ENCODE measurements at regions not wholly inside any gene's neighbourhood (a gene's known extent, or its start where the extent isn't known, plus 50 kb on each side); places are given as distances from the start of the nearest gene placed in this dataset.

DNA sequence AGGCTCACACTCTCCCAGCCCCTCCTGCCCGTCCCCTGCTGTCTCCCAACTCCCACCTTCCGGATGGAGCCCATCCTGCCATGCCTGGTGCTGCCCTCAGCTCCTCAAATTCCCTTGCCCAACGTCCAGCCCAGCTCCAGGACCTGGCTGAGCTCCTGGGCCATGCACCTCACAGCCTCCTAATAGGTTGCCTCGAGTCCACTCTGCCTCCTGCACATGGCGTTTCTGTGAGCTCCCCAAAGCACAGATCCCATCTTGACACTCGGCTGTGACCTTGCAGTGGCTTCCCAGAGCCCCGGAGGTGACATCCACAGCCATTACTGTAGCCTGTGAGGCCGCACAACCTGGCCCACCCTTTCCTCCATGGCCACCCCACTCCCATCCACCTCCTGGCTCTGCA lies 191.9 kb upstream of the SALL3 start:
- Histone ChIP-seq H3K27me3 (ENCODE audit: insufficient read depth, low read depth, low read length) (no peaks in the 10 kb centered on the region), H4K20me1 (ENCODE audit: insufficient read depth) (no peaks in the 10 kb centered on the region), H3K9me2 (ENCODE audit: insufficient read depth, low read length) (no peaks in the 10 kb centered on the region), H3F3A (ENCODE audit: insufficient read depth, low read length, poor library complexity, severe bottlenecking) (no peaks in the 10 kb centered on the region), H3K9me3 (ENCODE audit: low read length) (no peaks in the 10 kb centered on the region), H2AFZ (ENCODE audit: low read depth, low read length) (no peak overlapping the region), H3K79me2 (replicated peaks; ENCODE audit: insufficient read depth, low read length) (no peaks in the 10 kb centered on the region), H3K9ac (ENCODE audit: low read length) (no peak overlapping the region), H3K27ac (ENCODE audit: low read length) (no peak overlapping the region), H3K4me2 (ENCODE audit: low read length) (no peak overlapping the region), H3K36me3 (ENCODE audit: insufficient read depth, low read length) (no peaks in the 10 kb centered on the region), H3K4me3 (ENCODE audit: low read length) (no peak overlapping the region)
- TF ChIP-seq, protein P1, sequence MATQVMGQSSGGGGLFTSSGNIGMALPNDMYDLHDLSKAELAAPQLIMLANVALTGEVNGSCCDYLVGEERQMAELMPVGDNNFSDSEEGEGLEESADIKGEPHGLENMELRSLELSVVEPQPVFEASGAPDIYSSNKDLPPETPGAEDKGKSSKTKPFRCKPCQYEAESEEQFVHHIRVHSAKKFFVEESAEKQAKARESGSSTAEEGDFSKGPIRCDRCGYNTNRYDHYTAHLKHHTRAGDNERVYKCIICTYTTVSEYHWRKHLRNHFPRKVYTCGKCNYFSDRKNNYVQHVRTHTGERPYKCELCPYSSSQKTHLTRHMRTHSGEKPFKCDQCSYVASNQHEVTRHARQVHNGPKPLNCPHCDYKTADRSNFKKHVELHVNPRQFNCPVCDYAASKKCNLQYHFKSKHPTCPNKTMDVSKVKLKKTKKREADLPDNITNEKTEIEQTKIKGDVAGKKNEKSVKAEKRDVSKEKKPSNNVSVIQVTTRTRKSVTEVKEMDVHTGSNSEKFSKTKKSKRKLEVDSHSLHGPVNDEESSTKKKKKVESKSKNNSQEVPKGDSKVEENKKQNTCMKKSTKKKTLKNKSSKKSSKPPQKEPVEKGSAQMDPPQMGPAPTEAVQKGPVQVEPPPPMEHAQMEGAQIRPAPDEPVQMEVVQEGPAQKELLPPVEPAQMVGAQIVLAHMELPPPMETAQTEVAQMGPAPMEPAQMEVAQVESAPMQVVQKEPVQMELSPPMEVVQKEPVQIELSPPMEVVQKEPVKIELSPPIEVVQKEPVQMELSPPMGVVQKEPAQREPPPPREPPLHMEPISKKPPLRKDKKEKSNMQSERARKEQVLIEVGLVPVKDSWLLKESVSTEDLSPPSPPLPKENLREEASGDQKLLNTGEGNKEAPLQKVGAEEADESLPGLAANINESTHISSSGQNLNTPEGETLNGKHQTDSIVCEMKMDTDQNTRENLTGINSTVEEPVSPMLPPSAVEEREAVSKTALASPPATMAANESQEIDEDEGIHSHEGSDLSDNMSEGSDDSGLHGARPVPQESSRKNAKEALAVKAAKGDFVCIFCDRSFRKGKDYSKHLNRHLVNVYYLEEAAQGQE (IDR thresholded peaks at IDR 0.05; ENCODE audit: borderline replicate concordance), result no peak
- TF ChIP-seq SMC3 (conservative IDR thresholded peaks at IDR 0.05; ENCODE audit: poor library complexity) (no peak), RAD21 (conservative IDR thresholded peaks at IDR 0.05) (no peak), MXI1 (conservative IDR thresholded peaks at IDR 0.05; ENCODE audit: poor library complexity, severe bottlenecking) (no peak), EZH2 (IDR thresholded peaks at IDR 0.05; ENCODE audit: borderline replicate concordance, insufficient read depth, low read length, poor library complexity, severe bottlenecking) (no peak), POLR2AphosphoS5 (IDR thresholded peaks at IDR 0.05) (no peak), TAF1 (IDR thresholded peaks at IDR 0.05; ENCODE audit: low read depth) (no peak), EP300 (conservative IDR thresholded peaks at IDR 0.05; ENCODE audit: poor library complexity, severe bottlenecking) (no peak)

DNA sequence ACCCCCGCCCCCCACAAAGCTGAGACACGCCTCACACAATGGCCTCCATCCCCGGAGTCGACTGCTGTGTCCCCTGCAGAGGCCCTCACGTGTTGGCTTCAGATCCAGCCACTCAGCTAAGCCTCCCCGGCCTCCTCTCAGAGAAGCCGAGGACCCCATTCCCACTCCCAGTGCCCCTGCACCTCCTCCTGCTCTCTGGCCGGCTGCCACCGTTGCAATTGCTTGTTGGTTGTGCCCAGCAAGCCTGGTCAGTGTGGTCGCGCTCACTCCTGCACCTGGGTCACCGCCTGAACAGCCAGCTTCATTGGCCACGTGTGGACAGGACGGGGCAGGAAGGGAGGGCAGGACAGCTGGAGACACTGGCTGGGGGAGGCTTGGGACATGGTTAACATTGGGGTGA lies 191.5 kb upstream of the SALL3 start:
- no peak overlapping the region for H2AFZ ChIP-seq (ENCODE audit: low read depth, low read length)
- H3K27ac ChIP-seq (ENCODE audit: low read length), result no peak overlapping the region
- no peaks in the 10 kb centered on the region for H3K9me3 ChIP-seq (ENCODE audit: low read length)
- H3K9ac ChIP-seq (ENCODE audit: low read length), result no peak overlapping the region
- no peaks in the 10 kb centered on the region for H3K9me2 ChIP-seq (ENCODE audit: insufficient read depth, low read length)
- no peaks in the 10 kb centered on the region for H3K79me2 ChIP-seq (replicated peaks; ENCODE audit: insufficient read depth, low read length)
- no peaks in the 10 kb centered on the region for H3K27me3 ChIP-seq (ENCODE audit: insufficient read depth, low read depth, low read length)
- H3K4me2 ChIP-seq (ENCODE audit: low read length), result no peak overlapping the region
- H3F3A ChIP-seq (ENCODE audit: insufficient read depth, low read length, poor library complexity, severe bottlenecking), result no peaks in the 10 kb centered on the region
- no peaks in the 10 kb centered on the region for H4K20me1 ChIP-seq (ENCODE audit: insufficient read depth)
- H3K4me3 ChIP-seq (ENCODE audit: low read length), result no peak overlapping the region
- no peaks in the 10 kb centered on the region for H3K36me3 ChIP-seq (ENCODE audit: insufficient read depth, low read length)
- no peak for TF ChIP-seq SMC3 (conservative IDR thresholded peaks at IDR 0.05; ENCODE audit: poor library complexity)
- TF ChIP-seq, protein P1 (IDR thresholded peaks at IDR 0.05; ENCODE audit: borderline replicate concordance), result no peak
- TF ChIP-seq TAF1 (IDR thresholded peaks at IDR 0.05; ENCODE audit: low read depth), result no peak
- no peak for TF ChIP-seq MXI1 (conservative IDR thresholded peaks at IDR 0.05; ENCODE audit: poor library complexity, severe bottlenecking)
- no peak for TF ChIP-seq EZH2 (IDR thresholded peaks at IDR 0.05; ENCODE audit: borderline replicate concordance, insufficient read depth, low read length, poor library complexity, severe bottlenecking)
- TF ChIP-seq, protein P2, sequence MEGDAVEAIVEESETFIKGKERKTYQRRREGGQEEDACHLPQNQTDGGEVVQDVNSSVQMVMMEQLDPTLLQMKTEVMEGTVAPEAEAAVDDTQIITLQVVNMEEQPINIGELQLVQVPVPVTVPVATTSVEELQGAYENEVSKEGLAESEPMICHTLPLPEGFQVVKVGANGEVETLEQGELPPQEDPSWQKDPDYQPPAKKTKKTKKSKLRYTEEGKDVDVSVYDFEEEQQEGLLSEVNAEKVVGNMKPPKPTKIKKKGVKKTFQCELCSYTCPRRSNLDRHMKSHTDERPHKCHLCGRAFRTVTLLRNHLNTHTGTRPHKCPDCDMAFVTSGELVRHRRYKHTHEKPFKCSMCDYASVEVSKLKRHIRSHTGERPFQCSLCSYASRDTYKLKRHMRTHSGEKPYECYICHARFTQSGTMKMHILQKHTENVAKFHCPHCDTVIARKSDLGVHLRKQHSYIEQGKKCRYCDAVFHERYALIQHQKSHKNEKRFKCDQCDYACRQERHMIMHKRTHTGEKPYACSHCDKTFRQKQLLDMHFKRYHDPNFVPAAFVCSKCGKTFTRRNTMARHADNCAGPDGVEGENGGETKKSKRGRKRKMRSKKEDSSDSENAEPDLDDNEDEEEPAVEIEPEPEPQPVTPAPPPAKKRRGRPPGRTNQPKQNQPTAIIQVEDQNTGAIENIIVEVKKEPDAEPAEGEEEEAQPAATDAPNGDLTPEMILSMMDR (IDR thresholded peaks at IDR 0.05; ENCODE audit: poor library complexity, severe bottlenecking), result no peak
- TF ChIP-seq EP300 (conservative IDR thresholded peaks at IDR 0.05; ENCODE audit: poor library complexity, severe bottlenecking), result no peak
- no peak for TF ChIP-seq RAD21 (conservative IDR thresholded peaks at IDR 0.05)
- no peak for TF ChIP-seq POLR2AphosphoS5 (IDR thresholded peaks at IDR 0.05)
